ENCODE measurements at regions not wholly inside any gene's neighbourhood (a gene's known extent, or its start where the extent isn't known, plus 50 kb on each side); places are given as distances from the start of the nearest gene placed in this dataset.

DNA sequence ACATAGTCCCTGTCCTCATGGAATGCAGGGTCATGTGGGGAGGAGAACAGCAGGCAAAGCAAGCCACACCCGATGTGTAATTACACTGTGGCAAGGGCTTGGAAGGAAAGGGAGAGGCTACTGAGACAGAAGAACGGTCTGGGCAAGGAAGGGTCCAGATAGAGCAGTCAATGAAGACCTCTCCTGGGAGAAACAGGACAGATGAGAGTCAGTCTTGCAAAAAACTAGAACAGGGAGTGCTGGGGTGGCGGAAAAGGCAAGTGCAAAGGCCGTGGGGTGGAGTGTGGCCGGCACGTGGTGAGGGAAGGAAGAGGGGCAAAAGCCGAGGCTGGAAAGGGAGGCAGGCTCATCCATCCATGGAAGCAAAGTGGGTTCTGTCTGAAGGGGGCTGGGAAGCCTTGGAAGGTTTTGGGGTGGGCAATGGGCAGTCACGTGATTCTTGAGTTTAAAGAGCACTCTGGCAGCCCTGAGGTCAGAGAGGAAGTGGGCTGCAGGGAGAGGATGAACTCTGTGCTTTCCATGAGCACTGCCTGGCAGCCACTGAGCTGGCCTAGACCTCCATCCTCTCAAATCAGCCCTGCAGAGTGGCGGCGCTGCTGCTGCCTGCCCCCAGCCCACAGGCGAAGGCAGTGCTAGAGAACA is 182.2 kb downstream of the INHBB start (continued):
- TF ChIP-seq, protein P1, sequence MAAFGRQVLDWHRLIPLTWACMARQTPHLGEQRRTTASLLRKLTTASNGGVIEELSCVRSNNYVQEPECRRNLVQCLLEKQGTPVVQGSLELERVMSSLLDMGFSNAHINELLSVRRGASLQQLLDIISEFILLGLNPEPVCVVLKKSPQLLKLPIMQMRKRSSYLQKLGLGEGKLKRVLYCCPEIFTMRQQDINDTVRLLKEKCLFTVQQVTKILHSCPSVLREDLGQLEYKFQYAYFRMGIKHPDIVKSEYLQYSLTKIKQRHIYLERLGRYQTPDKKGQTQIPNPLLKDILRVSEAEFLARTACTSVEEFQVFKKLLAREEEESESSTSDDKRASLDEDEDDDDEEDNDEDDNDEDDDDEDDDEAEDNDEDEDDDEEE (CRISPR knock-in tag; IDR thresholded peaks at IDR 0.05) = peak; percentile 95
- no peak; the same call in 1 of the 2 replicates for TF ChIP-seq BCL6 (CRISPR knock-in tag; IDR thresholded peaks at IDR 0.05)
- 0 out of 2 replicates have a peak, but pooled peaks have one; percentile 54 for TF ChIP-seq EED (CRISPR knock-in tag; IDR thresholded peaks at IDR 0.05)
- TF ChIP-seq, protein P2, sequence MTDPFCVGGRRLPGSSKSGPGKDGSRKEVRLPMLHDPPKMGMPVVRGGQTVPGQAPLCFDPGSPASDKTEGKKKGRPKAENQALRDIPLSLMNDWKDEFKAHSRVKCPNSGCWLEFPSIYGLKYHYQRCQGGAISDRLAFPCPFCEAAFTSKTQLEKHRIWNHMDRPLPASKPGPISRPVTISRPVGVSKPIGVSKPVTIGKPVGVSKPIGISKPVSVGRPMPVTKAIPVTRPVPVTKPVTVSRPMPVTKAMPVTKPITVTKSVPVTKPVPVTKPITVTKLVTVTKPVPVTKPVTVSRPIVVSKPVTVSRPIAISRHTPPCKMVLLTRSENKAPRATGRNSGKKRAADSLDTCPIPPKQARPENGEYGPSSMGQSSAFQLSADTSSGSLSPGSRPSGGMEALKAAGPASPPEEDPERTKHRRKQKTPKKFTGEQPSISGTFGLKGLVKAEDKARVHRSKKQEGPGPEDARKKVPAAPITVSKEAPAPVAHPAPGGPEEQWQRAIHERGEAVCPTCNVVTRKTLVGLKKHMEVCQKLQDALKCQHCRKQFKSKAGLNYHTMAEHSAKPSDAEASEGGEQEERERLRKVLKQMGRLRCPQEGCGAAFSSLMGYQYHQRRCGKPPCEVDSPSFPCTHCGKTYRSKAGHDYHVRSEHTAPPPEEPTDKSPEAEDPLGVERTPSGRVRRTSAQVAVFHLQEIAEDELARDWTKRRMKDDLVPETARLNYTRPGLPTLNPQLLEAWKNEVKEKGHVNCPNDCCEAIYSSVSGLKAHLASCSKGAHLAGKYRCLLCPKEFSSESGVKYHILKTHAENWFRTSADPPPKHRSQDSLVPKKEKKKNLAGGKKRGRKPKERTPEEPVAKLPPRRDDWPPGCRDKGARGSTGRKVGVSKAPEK (CRISPR knock-in tag; IDR thresholded peaks at IDR 0.05; ENCODE audit: borderline replicate concordance) = no peak
- TF ChIP-seq KLF6 (CRISPR knock-in tag; IDR thresholded peaks at IDR 0.05) = peak; percentile 62; the same call in 1 of the 2 replicates
- no peak for TF ChIP-seq ZZZ3 (CRISPR knock-in tag; IDR thresholded peaks at IDR 0.05; ENCODE audit: borderline replicate concordance)
- TF ChIP-seq ZNF510 (CRISPR knock-in tag; IDR thresholded peaks at IDR 0.05; ENCODE audit: low read depth) = peak; percentile 75; the same call in 1 of the 2 replicates
- no peak for TF ChIP-seq ZNF329 (CRISPR knock-in tag; IDR thresholded peaks at IDR 0.05; ENCODE audit: low read depth)
- 0 out of 2 replicates have a peak, but pooled peaks have one; percentile 25 for TF ChIP-seq ZNF296 (CRISPR knock-in tag; conservative IDR thresholded peaks at IDR 0.05)
- TF ChIP-seq ARNT (IDR thresholded peaks at IDR 0.05) = no peak
- TF ChIP-seq HNRNPUL1 (IDR thresholded peaks at IDR 0.05; ENCODE audit: low read depth, low read length) = no peak
- no peak for TF ChIP-seq MYNN (CRISPR knock-in tag; IDR thresholded peaks at IDR 0.05; ENCODE audit: low read depth)
- TF ChIP-seq, protein P3, sequence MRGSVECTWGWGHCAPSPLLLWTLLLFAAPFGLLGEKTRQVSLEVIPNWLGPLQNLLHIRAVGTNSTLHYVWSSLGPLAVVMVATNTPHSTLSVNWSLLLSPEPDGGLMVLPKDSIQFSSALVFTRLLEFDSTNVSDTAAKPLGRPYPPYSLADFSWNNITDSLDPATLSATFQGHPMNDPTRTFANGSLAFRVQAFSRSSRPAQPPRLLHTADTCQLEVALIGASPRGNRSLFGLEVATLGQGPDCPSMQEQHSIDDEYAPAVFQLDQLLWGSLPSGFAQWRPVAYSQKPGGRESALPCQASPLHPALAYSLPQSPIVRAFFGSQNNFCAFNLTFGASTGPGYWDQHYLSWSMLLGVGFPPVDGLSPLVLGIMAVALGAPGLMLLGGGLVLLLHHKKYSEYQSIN (CRISPR knock-in tag; IDR thresholded peaks at IDR 0.05; ENCODE audit: borderline replicate concordance) = peak; percentile 91
- TF ChIP-seq CREB1 (IDR thresholded peaks at IDR 0.05) = no peak
- no peak for TF ChIP-seq CREB1 (CRISPR knock-in tag; IDR thresholded peaks at IDR 0.05)
- TF ChIP-seq ZNF781 (CRISPR knock-in tag; IDR thresholded peaks at IDR 0.05; ENCODE audit: borderline replicate concordance, not compliant biosample characterization) = peak; percentile 64
- peak; percentile 50; the same call in 1 of the 2 replicates for TF ChIP-seq THAP11 (CRISPR knock-in tag; IDR thresholded peaks at IDR 0.05)
- TF ChIP-seq GLI4 (CRISPR knock-in tag; IDR thresholded peaks at IDR 0.05; ENCODE audit: borderline replicate concordance) = peak; percentile 91; the same call in 1 of the 2 replicates
- no peak for TF ChIP-seq SIN3A (IDR thresholded peaks at IDR 0.05; ENCODE audit: borderline replicate concordance, low read depth, low read length)
- TF ChIP-seq ZBTB20 (CRISPR knock-in tag; IDR thresholded peaks at IDR 0.05; ENCODE audit: borderline replicate concordance, low read depth) = peak; percentile 90; the same call in 1 of the 2 replicates
- no peak for TF ChIP-seq PAF1 (CRISPR knock-in tag; IDR thresholded peaks at IDR 0.05)
- TF ChIP-seq FOXK2 (IDR thresholded peaks at IDR 0.05) = no peak
- TF ChIP-seq, protein P4, sequence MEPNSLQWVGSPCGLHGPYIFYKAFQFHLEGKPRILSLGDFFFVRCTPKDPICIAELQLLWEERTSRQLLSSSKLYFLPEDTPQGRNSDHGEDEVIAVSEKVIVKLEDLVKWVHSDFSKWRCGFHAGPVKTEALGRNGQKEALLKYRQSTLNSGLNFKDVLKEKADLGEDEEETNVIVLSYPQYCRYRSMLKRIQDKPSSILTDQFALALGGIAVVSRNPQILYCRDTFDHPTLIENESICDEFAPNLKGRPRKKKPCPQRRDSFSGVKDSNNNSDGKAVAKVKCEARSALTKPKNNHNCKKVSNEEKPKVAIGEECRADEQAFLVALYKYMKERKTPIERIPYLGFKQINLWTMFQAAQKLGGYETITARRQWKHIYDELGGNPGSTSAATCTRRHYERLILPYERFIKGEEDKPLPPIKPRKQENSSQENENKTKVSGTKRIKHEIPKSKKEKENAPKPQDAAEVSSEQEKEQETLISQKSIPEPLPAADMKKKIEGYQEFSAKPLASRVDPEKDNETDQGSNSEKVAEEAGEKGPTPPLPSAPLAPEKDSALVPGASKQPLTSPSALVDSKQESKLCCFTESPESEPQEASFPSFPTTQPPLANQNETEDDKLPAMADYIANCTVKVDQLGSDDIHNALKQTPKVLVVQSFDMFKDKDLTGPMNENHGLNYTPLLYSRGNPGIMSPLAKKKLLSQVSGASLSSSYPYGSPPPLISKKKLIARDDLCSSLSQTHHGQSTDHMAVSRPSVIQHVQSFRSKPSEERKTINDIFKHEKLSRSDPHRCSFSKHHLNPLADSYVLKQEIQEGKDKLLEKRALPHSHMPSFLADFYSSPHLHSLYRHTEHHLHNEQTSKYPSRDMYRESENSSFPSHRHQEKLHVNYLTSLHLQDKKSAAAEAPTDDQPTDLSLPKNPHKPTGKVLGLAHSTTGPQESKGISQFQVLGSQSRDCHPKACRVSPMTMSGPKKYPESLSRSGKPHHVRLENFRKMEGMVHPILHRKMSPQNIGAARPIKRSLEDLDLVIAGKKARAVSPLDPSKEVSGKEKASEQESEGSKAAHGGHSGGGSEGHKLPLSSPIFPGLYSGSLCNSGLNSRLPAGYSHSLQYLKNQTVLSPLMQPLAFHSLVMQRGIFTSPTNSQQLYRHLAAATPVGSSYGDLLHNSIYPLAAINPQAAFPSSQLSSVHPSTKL (CRISPR knock-in tag; IDR thresholded peaks at IDR 0.05) = peak; percentile 78
